HG03095 (cell line): ENCODE measurements at regions not wholly inside any gene's neighbourhood (a gene's known extent, or its start where the extent isn't known, plus 50 kb on each side); places are given as distances from the start of the nearest gene placed in this dataset.
"Not testable (repeated sequence)": the region's sequence is repeated elsewhere in the genome, so short reads cannot be mapped to it uniquely, and the experiment has no call there.

Experiments used
- ATAC-seq: cut with Tn5 transposase; IDR thresholded peaks from one replicate; pipeline ENCODE4 v1.9.1; 2021; ENCODE audit warnings: moderate library complexity; ENCODE audit not compliant: unreplicated experiment

- ATAC-seq = no peak
These were observed 920.6 kb upstream of the FAM98A start for GRCh38 chr2:34519659-34520058.

- no peak for ATAC-seq
These were observed 899.5 kb upstream of the FAM98A start for GRCh38 chr2:34498561-34498960.

GRCh38 chr2:34494192-34494591, 895.1 kb upstream of the FAM98A start:
- ATAC-seq = not testable (repeated sequence)

GRCh38 chr2:34492561-34493455, 893.7 kb upstream of the FAM98A start:
- no peak for ATAC-seq

DNA sequence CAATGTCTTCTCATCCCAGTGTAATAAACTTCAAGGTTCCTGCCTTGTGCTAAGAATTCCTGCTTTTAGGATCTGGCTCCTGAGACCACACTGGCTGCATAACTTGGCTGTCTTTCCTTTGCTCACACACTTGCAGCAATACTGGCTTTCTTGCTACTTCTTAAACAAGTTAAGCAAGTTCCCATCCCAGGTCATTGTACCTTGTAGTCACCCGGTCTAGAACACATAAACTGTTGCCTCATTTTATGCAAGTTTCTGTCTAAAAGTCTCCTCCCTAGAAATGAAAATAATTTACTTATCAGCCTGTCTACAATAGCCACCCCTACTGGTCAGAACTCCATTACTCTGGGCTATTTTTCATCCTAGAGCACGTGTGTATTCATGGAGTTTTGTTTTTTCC, 887.9 kb upstream of the FAM98A start:
- no peak for ATAC-seq

DNA sequence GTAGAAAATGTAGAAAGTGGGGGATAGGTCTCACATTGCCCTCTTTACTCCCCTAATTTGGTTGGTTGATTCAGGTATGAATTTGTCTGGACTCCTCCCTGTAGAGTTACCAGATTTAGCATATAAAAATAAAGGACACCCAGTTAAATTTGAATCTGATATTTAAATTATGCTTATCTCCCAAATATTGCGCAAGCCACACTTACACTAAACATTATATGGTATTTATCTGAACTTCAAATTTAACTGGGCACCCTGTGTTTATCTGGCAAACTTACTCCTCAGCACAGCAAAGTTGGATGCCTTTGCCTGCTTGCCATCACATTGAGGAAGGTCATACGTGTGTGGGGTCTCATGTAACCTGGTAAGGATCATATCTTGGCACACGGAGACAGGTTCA, 882.4 kb upstream of the FAM98A start:
- no peak for ATAC-seq

- no peak for ATAC-seq
These were observed 881.3 kb upstream of the FAM98A start for GRCh38 chr2:34480366-34480765.

- no peak for ATAC-seq
These were observed 876.1 kb upstream of the FAM98A start for GRCh38 chr2:34475156-34475555.

- no peak for ATAC-seq
These were observed 875.5 kb upstream of the FAM98A start for GRCh38 chr2:34474646-34475045.

DNA sequence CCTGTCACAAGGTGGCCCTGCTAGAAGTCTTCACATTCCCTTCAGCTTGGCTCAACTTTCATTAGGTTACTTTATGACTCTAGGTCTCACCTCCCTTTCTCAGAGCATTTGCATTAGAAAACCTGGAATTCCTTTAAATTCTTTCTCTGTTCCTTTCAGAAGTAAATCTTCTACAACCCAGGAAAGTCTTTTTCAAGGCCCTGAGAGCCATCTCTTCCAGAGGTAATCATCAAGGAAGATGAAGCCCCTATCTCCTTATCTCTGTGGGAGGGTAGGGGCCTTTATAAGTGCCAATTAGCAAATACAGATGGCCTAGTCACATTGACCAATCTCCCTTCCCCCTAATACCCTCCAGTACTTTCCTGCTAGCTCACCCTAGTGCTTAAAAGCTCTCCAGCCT, 848.0 kb upstream of the FAM98A start:
- ATAC-seq = no peak

DNA sequence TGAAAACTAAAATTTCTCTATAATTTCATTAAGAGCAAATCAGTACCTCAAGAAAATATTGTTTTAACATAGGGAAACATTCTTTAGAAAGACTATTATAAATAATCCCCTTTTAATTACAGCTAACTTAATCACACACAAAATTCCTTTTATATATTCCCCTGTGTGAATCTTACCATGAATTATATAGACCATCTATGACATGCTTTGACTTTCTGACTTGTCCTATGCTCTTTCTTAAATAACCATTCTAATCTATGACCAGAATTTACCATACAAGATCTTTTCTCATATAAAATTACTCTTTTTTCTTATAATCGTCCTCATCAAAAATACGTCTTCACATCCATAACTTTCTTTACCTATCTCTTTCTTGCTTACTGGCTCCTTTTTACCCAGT, 824.2 kb upstream of the FAM98A start:
- ATAC-seq = no peak

DNA sequence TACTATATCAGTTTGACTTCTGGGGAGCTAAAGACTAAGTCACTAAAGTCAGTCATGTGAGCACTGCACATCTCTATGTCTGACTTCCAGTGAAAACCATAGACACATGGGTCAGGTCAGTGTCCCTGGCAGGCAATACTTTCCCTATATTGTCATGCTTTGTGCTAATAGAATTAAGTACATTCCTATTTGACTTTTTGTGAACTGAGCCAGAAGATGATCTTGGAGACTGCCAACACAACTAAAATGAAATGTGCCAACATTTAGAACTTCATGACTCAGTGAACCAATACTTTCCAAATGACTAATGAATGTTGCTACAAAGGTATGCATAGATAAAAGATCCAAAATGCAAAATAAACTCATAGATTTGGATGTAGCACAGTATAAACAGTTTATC, 820.8 kb upstream of the FAM98A start:
- ATAC-seq = no peak

GRCh38 chr2:34416856-34417255, 817.8 kb upstream of the FAM98A start:
- ATAC-seq = no peak

GRCh38 chr2:34414856-34415255, 815.8 kb upstream of the FAM98A start:
- ATAC-seq = no peak

GRCh38 chr2:34408100-34408499, 809.0 kb upstream of the FAM98A start:
- no peak for ATAC-seq

DNA sequence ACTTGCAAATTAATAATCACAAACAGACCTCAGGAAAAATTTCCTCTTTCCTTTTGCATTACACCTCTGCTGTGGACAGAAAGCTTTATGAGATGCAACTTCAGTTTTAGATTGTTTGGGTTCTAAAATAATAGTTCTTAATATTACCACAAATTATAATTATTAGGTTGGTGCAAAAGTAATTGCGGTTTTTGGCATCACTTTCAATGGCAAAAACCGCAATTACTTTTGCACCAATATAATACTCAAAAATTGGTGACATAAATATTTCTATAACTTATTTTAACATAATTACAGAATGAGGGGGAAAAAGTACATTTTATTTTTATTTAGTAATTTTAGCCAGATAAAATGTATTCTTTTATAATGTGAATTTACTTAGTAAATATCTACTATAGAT, 804.4 kb upstream of the FAM98A start:
- no peak for ATAC-seq

DNA sequence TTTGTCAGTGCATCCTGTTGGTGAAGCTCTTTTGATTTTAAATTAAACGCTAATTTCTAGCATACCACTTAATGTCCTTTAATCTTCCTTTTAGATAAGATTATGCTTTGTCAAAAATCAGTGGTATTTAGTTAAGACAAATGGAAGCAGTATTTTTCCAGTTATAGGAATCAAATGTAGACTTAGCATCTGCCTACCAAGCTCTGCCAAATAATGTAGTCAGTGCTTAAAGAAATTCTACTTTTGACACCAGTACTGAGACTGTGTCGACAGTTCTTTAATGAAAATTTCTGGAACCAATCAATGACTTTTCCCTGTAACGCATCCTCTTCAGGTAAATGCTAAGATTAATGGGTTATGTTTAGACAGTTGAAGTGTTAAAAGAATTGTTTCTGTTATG, 803.3 kb upstream of the FAM98A start:
- no peak for ATAC-seq

- no peak for ATAC-seq
These were observed 802.1 kb upstream of the FAM98A start for GRCh38 chr2:34401186-34401585.

- ATAC-seq = no peak
These were observed 789.3 kb upstream of the FAM98A start for GRCh38 chr2:34388446-34388845.

DNA sequence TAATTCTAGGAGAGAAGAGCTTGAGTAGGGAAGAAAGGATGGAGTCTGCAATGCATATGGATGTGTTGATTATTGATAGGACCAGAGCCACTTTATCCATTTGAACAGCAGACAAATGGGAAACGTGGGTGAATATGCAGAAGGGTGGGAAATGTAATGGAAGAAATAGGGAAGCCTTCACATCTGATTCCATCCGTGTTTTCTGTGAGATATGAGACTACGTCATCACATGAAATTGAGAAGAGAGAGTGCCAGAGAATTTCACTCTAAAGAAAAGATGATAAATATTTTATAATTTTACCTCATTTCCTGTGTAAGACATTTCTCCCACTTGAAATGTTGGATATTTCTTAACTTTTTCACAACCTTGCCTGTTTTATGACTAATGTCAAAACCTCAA, 788.4 kb upstream of the FAM98A start:
- ATAC-seq = no peak

DNA sequence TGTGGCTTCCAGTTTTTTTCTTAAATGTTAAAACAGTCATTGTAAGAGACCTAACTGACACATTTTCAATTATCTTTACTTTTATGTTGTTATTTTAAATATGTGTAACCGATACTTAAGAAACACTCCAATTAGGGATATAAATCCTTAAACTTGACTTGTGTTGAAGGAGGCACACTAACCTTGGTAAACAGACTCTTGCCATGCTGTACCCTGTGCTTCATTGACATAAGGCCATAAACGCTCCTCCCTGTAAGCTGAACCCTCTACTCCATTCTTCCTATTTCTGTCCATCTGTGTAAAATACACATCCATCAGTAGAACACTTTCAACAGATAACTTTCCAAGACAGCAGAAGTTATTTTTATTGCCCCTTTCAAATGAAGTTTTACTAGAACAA, 780.5 kb upstream of the FAM98A start:
- no peak for ATAC-seq

- ATAC-seq = no peak
These were observed 774.6 kb upstream of the FAM98A start for GRCh38 chr2:34373586-34374233.
